GM12891 (cell line): ENCODE measurements at regions not wholly inside any gene's neighbourhood (a gene's known extent, or its start where the extent isn't known, plus 50 kb on each side); places are given as distances from the start of the nearest gene placed in this dataset.

ENCODE experiments used
- POLR2AphosphoS5 ChIP-seq: IDR thresholded peaks from 2 replicates; pipeline ENCODE4 v1.6.1; 2011; ENCODE audit warnings: low read depth, low read length, control low read depth
- TAF1 ChIP-seq: IDR thresholded peaks from 2 replicates; pipeline ENCODE4 v1.6.1; 2011; ENCODE audit warnings: low read depth, low read length, control low read depth

GRCh38 chr9:103430469-103430868 is 435.3 kb downstream of the CYLC2 start:
- TF ChIP-seq POLR2AphosphoS5 (no peak), TAF1 (no peak)
